ENCODE measurements at regions not wholly inside any gene's neighbourhood (a gene's known extent, or its start where the extent isn't known, plus 50 kb on each side); places are given as distances from the start of the nearest gene placed in this dataset.

DNA sequence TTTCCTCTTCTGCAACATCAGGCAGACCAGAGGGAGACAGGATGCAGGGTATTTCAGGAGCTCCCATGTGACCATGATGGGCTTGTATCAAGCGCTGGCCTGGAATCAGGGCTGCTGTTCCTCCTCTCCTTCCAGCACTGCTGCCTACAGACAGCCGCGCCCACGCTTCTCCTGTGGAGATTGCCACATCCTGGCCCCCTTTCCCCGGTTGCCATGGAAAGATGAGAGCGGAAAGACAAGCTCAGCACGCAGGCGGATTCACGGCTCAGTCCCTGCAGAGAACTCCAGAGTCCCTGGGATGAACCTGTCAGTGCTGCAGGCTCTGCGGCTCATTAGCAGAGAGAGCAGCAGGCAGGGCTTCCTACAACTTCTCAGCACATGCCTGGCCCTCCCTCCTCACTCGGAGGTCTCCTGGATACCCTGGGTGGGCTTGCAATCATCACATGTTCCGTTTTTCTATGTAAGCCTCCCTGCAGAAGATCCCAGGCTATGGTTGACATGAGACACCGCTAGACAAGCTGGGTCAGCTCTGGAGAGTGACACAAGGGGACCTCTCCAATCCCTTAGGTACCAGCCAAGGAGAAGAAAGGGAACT is 497.8 kb upstream of the MYT1L start:
- TF ChIP-seq, protein P1, sequence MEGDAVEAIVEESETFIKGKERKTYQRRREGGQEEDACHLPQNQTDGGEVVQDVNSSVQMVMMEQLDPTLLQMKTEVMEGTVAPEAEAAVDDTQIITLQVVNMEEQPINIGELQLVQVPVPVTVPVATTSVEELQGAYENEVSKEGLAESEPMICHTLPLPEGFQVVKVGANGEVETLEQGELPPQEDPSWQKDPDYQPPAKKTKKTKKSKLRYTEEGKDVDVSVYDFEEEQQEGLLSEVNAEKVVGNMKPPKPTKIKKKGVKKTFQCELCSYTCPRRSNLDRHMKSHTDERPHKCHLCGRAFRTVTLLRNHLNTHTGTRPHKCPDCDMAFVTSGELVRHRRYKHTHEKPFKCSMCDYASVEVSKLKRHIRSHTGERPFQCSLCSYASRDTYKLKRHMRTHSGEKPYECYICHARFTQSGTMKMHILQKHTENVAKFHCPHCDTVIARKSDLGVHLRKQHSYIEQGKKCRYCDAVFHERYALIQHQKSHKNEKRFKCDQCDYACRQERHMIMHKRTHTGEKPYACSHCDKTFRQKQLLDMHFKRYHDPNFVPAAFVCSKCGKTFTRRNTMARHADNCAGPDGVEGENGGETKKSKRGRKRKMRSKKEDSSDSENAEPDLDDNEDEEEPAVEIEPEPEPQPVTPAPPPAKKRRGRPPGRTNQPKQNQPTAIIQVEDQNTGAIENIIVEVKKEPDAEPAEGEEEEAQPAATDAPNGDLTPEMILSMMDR (IDR thresholded peaks at IDR 0.05), result no peak
- no peak for TF ChIP-seq EP300 (IDR thresholded peaks at IDR 0.05)
- TF ChIP-seq POLR2AphosphoS5 (IDR thresholded peaks at IDR 0.05), result no peak

Data from suprapubic skin (tissue), 4 donors.